ENCODE measurements at regions not wholly inside any gene's neighbourhood (a gene's known extent, or its start where the extent isn't known, plus 50 kb on each side); places are given as distances from the start of the nearest gene placed in this dataset.

GRCh38 chr16:27602103-27602502 is 52.2 kb downstream of the KATNIP start:
- TF ChIP-seq CTCF (IDR thresholded peaks at IDR 0.05) = no peak
- no peak for TF ChIP-seq POLR2A (IDR thresholded peaks at IDR 0.05)

Measured in heart left ventricle (tissue), 13 donors.